ENCODE measurements at regions not wholly inside any gene's neighbourhood (a gene's known extent, or its start where the extent isn't known, plus 50 kb on each side); places are given as distances from the start of the nearest gene placed in this dataset.

- TF ChIP-seq, protein P1, sequence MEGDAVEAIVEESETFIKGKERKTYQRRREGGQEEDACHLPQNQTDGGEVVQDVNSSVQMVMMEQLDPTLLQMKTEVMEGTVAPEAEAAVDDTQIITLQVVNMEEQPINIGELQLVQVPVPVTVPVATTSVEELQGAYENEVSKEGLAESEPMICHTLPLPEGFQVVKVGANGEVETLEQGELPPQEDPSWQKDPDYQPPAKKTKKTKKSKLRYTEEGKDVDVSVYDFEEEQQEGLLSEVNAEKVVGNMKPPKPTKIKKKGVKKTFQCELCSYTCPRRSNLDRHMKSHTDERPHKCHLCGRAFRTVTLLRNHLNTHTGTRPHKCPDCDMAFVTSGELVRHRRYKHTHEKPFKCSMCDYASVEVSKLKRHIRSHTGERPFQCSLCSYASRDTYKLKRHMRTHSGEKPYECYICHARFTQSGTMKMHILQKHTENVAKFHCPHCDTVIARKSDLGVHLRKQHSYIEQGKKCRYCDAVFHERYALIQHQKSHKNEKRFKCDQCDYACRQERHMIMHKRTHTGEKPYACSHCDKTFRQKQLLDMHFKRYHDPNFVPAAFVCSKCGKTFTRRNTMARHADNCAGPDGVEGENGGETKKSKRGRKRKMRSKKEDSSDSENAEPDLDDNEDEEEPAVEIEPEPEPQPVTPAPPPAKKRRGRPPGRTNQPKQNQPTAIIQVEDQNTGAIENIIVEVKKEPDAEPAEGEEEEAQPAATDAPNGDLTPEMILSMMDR (IDR thresholded peaks at IDR 0.05): no peak
- TF ChIP-seq POLR2A (IDR thresholded peaks at IDR 0.05; ENCODE audit: low read depth): no peak
- no peak for TF ChIP-seq EP300 (IDR thresholded peaks at IDR 0.05)
Measured at GRCh38 chr20:63105211-63106107, 98.7 kb upstream of the BHLHE23 start.
